ENCODE measurements at regions not wholly inside any gene's neighbourhood (a gene's known extent, or its start where the extent isn't known, plus 50 kb on each side); places are given as distances from the start of the nearest gene placed in this dataset.

DNA sequence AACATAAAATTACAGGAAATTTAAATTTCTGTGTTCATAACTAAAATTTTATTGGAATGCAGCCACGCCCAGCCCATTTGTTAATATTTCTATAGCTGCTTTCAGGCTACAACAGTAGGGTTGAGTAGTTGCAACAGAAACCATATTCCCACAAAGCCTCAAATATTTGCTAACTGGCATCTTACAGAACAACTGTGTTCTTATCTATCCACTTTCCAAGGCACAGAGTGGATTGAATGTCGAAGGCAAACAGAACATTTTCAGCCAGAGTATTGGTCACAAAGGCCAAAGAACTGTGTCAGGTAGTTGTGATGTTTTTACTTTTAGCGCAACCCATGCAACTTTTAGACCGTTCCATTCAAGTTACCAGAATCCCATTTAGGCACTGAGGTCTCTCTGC, 51.1 kb upstream of the OPN4 start:
- no peak overlapping the region for H3K27ac Mint-ChIP-seq (ENCODE audit: unreplicated experiment)
- H3K4me3 Mint-ChIP-seq (ENCODE audit: low read depth, unreplicated experiment) = no peak overlapping the region
- no TSS peak for BruUV-seq (replicated peaks)
- TF ChIP-seq, protein P1, sequence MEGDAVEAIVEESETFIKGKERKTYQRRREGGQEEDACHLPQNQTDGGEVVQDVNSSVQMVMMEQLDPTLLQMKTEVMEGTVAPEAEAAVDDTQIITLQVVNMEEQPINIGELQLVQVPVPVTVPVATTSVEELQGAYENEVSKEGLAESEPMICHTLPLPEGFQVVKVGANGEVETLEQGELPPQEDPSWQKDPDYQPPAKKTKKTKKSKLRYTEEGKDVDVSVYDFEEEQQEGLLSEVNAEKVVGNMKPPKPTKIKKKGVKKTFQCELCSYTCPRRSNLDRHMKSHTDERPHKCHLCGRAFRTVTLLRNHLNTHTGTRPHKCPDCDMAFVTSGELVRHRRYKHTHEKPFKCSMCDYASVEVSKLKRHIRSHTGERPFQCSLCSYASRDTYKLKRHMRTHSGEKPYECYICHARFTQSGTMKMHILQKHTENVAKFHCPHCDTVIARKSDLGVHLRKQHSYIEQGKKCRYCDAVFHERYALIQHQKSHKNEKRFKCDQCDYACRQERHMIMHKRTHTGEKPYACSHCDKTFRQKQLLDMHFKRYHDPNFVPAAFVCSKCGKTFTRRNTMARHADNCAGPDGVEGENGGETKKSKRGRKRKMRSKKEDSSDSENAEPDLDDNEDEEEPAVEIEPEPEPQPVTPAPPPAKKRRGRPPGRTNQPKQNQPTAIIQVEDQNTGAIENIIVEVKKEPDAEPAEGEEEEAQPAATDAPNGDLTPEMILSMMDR (IDR thresholded peaks at IDR 0.05; ENCODE audit: unreplicated experiment) = no peak
- H3K9me3 Mint-ChIP-seq (ENCODE audit: low read depth, unreplicated experiment) = peaks cover 4% of the 10 kb centered on the region
- intact Hi-C loops (cut with micrococcal nuclease; ENCODE audit: unreplicated experiment) = no loop called here
- no peaks in the 10 kb centered on the region for H3K36me3 Mint-ChIP-seq (ENCODE audit: insufficient read depth, unreplicated experiment)
- peaks cover 15% of the 10 kb centered on the region for H3K4me1 Mint-ChIP-seq (ENCODE audit: low read depth, unreplicated experiment)
- CTCF ChIA-PET = interaction anchor here (1.5 kb wide), 1 partner anchor 68 kb away, joined by 3 read pairs; no protein-coding TSS in a partner anchor
- peaks cover 14% of the 10 kb centered on the region for H3K27me3 Mint-ChIP-seq (ENCODE audit: unreplicated experiment)
- DNase-seq = no peak
